22Rv1 (cell line): ENCODE measurements at regions not wholly inside any gene's neighbourhood (a gene's known extent, or its start where the extent isn't known, plus 50 kb on each side); places are given as distances from the start of the nearest gene placed in this dataset.

ENCODE experiments used
- ZFX ChIP-seq: fragments of 450-650 bp; IDR thresholded peaks from 2 replicates; pipeline ENCODE4 v1.6.1; 2017; ENCODE audit warnings: antibody characterized with exemption, borderline replicate concordance
- TF ChIP-seq, protein P1 (sequence below): fragments of 450-650 bp; IDR thresholded peaks from 2 replicates; pipeline ENCODE4 v1.5.1; 2017; ENCODE audit warnings: mild to moderate bottlenecking

GRCh38 chr4:56181140-56181953 is 205.9 kb downstream of the AASDH start:
- TF ChIP-seq, protein P1, sequence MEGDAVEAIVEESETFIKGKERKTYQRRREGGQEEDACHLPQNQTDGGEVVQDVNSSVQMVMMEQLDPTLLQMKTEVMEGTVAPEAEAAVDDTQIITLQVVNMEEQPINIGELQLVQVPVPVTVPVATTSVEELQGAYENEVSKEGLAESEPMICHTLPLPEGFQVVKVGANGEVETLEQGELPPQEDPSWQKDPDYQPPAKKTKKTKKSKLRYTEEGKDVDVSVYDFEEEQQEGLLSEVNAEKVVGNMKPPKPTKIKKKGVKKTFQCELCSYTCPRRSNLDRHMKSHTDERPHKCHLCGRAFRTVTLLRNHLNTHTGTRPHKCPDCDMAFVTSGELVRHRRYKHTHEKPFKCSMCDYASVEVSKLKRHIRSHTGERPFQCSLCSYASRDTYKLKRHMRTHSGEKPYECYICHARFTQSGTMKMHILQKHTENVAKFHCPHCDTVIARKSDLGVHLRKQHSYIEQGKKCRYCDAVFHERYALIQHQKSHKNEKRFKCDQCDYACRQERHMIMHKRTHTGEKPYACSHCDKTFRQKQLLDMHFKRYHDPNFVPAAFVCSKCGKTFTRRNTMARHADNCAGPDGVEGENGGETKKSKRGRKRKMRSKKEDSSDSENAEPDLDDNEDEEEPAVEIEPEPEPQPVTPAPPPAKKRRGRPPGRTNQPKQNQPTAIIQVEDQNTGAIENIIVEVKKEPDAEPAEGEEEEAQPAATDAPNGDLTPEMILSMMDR: no peak
- no peak for TF ChIP-seq ZFX
